GM23248 (cell line): ENCODE measurements at regions not wholly inside any gene's neighbourhood (a gene's known extent, or its start where the extent isn't known, plus 50 kb on each side); places are given as distances from the start of the nearest gene placed in this dataset.

ENCODE experiments used
- EZH2 ChIP-seq: fragments of 200-600 bp; sonication (generic); IDR thresholded peaks from 2 replicates; pipeline ENCODE4 v1.6.1; 2018; ENCODE audit warnings: antibody characterized with exemption, mild to moderate bottlenecking; ENCODE audit not compliant: insufficient read depth, poor library complexity, severe bottlenecking
- EZH2phosphoT487 ChIP-seq: fragments of 200-600 bp; sonication (generic); IDR thresholded peaks from 2 replicates; pipeline ENCODE4 v1.6.1; 2018; ENCODE audit warnings: antibody characterized with exemption, moderate library complexity, mild to moderate bottlenecking, low read depth; ENCODE audit not compliant: insufficient read depth

DNA sequence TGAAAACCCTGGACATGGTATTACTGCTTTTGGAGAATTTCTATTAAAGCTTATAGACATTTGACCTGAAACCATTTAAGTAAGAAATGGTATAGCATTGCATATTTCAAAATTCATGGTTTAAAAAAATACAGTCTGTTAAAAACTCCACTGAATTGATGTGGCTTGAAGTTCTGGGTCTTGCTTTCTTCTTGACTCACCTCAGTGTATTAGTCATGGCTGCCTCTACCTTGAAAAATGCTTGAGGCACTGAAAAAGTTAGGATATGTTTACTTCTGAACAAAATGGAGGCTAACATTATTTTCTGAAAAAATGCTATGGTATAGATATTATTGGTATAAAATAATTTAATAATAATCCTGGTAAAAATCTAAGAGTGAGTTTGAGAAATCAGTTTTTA lies 349.2 kb downstream of the AASDHPPT start:
- TF ChIP-seq EZH2 (no peak), EZH2phosphoT487 (no peak)
